ENCODE measurements at regions not wholly inside any gene's neighbourhood (a gene's known extent, or its start where the extent isn't known, plus 50 kb on each side); places are given as distances from the start of the nearest gene placed in this dataset.

- Histone ChIP-seq H3K27ac (ENCODE audit: low read length) (no peak overlapping the region), H3K79me2 (ENCODE audit: low read length) (no peaks in the 10 kb centered on the region), H4K20me1 (ENCODE audit: insufficient read depth, low read depth, low read length) (no peaks in the 10 kb centered on the region), H3K4me3 (ENCODE audit: low read length) (no peak overlapping the region), H2AFZ (ENCODE audit: low read length) (no peak overlapping the region), H3K9ac (ENCODE audit: low read length) (no peak overlapping the region), H3K4me2 (ENCODE audit: low read depth, low read length, poor library complexity, severe bottlenecking) (no peak overlapping the region), H3K9me2 (replicated peaks; ENCODE audit: insufficient read depth, low read length) (no peaks in the 10 kb centered on the region), H3K27me3 (ENCODE audit: low read length) (no peaks in the 10 kb centered on the region), H3K36me3 (ENCODE audit: insufficient read depth, low read length) (no peaks in the 10 kb centered on the region), H3K4me1 (ENCODE audit: low read length) (no peaks in the 10 kb centered on the region), H3K9me3 (ENCODE audit: low read length) (no peaks in the 10 kb centered on the region)
- DNase-seq = no peak
These were observed 559.7 kb downstream of the ZEB2 start for GRCh38 chr2:143960177-143960576.

DNA sequence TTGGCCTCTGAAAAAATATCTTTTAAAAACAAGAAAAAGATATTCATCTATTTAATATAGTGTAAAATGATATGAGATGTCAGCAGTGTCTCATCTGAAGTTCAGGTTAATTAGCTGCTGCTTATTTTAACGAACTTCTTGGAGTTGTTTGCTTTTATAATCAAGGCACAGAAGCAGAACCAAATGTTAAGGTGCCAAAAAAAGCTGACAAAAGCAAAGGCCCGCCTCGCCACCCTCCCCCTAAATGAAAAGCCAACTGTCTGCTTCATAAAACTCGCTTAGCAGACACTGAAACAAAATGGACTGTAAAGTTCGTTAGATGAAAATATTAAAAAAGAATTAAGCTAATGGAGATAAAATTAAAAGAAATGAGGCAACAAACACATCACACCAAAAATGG, 562.6 kb downstream of the ZEB2 start:
- Histone ChIP-seq H2AFZ (ENCODE audit: low read length) (no peak overlapping the region), H3K27ac (ENCODE audit: low read length) (no peak overlapping the region), H3K9me2 (replicated peaks; ENCODE audit: insufficient read depth, low read length) (no peaks in the 10 kb centered on the region), H3K27me3 (ENCODE audit: low read length) (no peaks in the 10 kb centered on the region), H3K4me2 (ENCODE audit: low read depth, low read length, poor library complexity, severe bottlenecking) (no peak overlapping the region), H3K9me3 (ENCODE audit: low read length) (no peaks in the 10 kb centered on the region), H3K4me3 (ENCODE audit: low read length) (no peak overlapping the region), H3K4me1 (ENCODE audit: low read length) (no peaks in the 10 kb centered on the region), H4K20me1 (ENCODE audit: insufficient read depth, low read depth, low read length) (no peaks in the 10 kb centered on the region), H3K9ac (ENCODE audit: low read length) (no peak overlapping the region), H3K36me3 (ENCODE audit: insufficient read depth, low read length) (no peaks in the 10 kb centered on the region), H3K79me2 (ENCODE audit: low read length) (no peaks in the 10 kb centered on the region)
- no peak for DNase-seq

GRCh38 chr2:143955401-143956065, 564.4 kb downstream of the ZEB2 start:
- Histone ChIP-seq H4K20me1 (ENCODE audit: insufficient read depth, low read depth, low read length) (no peaks in the 10 kb centered on the region), H3K9me2 (replicated peaks; ENCODE audit: insufficient read depth, low read length) (no peaks in the 10 kb centered on the region), H3K4me3 (ENCODE audit: low read length) (no peak overlapping the region), H2AFZ (ENCODE audit: low read length) (no peak overlapping the region), H3K36me3 (ENCODE audit: insufficient read depth, low read length) (no peaks in the 10 kb centered on the region), H3K4me2 (ENCODE audit: low read depth, low read length, poor library complexity, severe bottlenecking) (no peak overlapping the region), H3K27me3 (ENCODE audit: low read length) (no peaks in the 10 kb centered on the region), H3K27ac (ENCODE audit: low read length) (no peak overlapping the region), H3K9ac (ENCODE audit: low read length) (no peak overlapping the region), H3K9me3 (ENCODE audit: low read length) (no peaks in the 10 kb centered on the region), H3K79me2 (ENCODE audit: low read length) (no peaks in the 10 kb centered on the region), H3K4me1 (ENCODE audit: low read length) (no peaks in the 10 kb centered on the region)
- DNase-seq = no peak

DNA sequence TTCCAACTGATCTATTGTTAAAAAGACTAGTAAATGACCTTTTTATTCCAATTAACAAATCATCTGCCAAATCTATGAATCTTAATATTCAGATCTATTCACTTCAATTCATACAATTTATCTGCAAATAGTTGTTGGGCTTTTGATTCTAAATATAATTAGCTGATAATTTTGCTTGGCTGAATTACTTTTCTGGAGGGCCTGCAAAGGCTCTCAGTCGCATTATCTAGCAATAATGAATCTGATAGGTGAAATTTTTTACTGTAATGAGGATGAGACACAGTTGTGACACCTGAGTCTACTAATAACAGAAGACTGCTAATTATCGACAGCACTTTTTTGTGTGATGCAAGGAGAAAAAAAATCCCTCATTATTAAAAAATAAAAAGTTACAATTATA, 565.1 kb downstream of the ZEB2 start:
- no peaks in the 10 kb centered on the region for H3K9me3 ChIP-seq (ENCODE audit: low read length)
- H2AFZ ChIP-seq (ENCODE audit: low read length) = no peak overlapping the region
- no peaks in the 10 kb centered on the region for H4K20me1 ChIP-seq (ENCODE audit: insufficient read depth, low read depth, low read length)
- H3K79me2 ChIP-seq (ENCODE audit: low read length) = no peaks in the 10 kb centered on the region
- H3K9ac ChIP-seq (ENCODE audit: low read length) = no peak overlapping the region
- DNase-seq = no peak
- H3K4me1 ChIP-seq (ENCODE audit: low read length) = no peaks in the 10 kb centered on the region
- H3K27me3 ChIP-seq (ENCODE audit: low read length) = no peaks in the 10 kb centered on the region
- H3K36me3 ChIP-seq (ENCODE audit: insufficient read depth, low read length) = no peaks in the 10 kb centered on the region
- no peak overlapping the region for H3K27ac ChIP-seq (ENCODE audit: low read length)
- no peak overlapping the region for H3K4me3 ChIP-seq (ENCODE audit: low read length)
- no peaks in the 10 kb centered on the region for H3K9me2 ChIP-seq (replicated peaks; ENCODE audit: insufficient read depth, low read length)
- no peak overlapping the region for H3K4me2 ChIP-seq (ENCODE audit: low read depth, low read length, poor library complexity, severe bottlenecking)

DNA sequence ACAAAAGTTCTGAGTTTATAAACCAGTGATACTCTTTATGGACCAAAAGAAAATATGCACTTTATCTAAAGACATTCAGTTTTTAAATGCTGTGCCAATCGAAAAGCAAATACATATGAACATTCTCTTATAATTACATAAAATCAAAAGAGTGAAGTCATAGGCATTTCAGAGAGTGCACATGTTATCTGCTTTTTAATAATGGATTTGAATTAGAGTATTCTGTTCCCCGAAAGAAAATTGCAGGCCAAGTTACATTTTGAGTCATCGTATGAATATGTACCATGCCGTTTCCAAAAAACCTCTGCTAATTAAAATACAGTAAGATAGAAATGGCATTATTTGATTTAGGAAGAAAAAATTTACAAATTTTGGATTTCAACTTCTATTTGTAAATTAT, 565.7 kb downstream of the ZEB2 start:
- no peak for DNase-seq
- Histone ChIP-seq H3K4me2 (ENCODE audit: low read depth, low read length, poor library complexity, severe bottlenecking) (no peak overlapping the region), H3K4me3 (ENCODE audit: low read length) (no peak overlapping the region), H2AFZ (ENCODE audit: low read length) (no peak overlapping the region), H3K36me3 (ENCODE audit: insufficient read depth, low read length) (no peaks in the 10 kb centered on the region), H3K79me2 (ENCODE audit: low read length) (no peaks in the 10 kb centered on the region), H3K9me3 (ENCODE audit: low read length) (no peaks in the 10 kb centered on the region), H4K20me1 (ENCODE audit: insufficient read depth, low read depth, low read length) (no peaks in the 10 kb centered on the region), H3K27ac (ENCODE audit: low read length) (no peak overlapping the region), H3K9me2 (replicated peaks; ENCODE audit: insufficient read depth, low read length) (no peaks in the 10 kb centered on the region), H3K27me3 (ENCODE audit: low read length) (no peaks in the 10 kb centered on the region), H3K9ac (ENCODE audit: low read length) (no peak overlapping the region), H3K4me1 (ENCODE audit: low read length) (peaks cover 5% of the 10 kb centered on the region)

DNA sequence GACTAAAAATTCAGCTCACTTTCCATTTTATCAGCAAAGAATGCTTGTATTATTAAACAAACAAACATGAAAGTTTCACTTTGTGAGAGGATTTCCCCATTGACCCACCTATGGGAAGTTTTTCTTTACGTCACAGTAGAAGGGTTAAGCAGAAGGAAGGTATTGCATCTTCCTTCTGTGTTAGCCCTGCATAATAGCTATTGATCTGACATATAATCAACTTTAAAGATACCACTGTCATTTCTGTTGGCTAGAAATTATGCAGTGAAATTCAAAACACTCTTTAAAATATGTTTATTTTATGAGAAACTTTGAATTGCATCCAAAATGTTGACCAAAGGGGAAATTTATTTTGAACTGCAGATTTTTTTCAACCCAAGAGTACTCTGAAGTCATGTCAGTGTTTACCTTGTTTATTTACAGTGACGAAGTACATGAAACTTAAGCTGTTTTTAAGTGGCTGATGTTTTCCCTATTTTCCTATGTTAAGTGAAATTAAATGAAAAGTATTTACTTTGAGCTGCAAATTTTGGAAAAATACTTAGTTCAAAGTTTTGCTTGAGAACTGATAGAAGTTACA, 566.4 kb downstream of the ZEB2 start:
- Histone ChIP-seq H3K9ac (ENCODE audit: low read length) (no peak overlapping the region), H3K4me3 (ENCODE audit: low read length) (no peak overlapping the region), H3K4me1 (ENCODE audit: low read length) (peaks cover 9% of the 10 kb centered on the region), H3K27ac (ENCODE audit: low read length) (no peak overlapping the region), H3K4me2 (ENCODE audit: low read depth, low read length, poor library complexity, severe bottlenecking) (no peak overlapping the region), H2AFZ (ENCODE audit: low read length) (no peak overlapping the region), H3K9me2 (replicated peaks; ENCODE audit: insufficient read depth, low read length) (no peaks in the 10 kb centered on the region), H3K27me3 (ENCODE audit: low read length) (no peaks in the 10 kb centered on the region), H3K9me3 (ENCODE audit: low read length) (no peaks in the 10 kb centered on the region), H3K79me2 (ENCODE audit: low read length) (no peaks in the 10 kb centered on the region), H3K36me3 (ENCODE audit: insufficient read depth, low read length) (no peaks in the 10 kb centered on the region), H4K20me1 (ENCODE audit: insufficient read depth, low read depth, low read length) (no peaks in the 10 kb centered on the region)
- DNase-seq = no peak

DNA sequence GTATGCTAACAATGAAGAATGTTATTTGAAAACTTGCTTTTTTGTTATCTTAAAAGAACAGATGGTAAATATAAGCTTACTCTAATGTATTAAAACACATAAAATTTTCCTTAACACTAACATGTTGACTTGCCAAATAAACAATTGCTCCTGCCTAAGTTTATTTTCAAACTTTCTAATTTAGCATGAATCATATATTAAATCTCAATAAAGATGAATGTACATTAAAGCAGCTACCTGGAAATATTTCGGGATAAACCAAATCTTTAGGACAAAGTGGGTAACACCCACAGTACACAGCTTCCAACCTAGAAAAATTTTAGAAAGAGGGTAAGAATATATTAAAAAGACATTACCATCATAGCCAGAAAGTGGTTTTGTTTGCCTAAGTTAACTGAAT, 567.4 kb downstream of the ZEB2 start:
- Histone ChIP-seq H3K27me3 (ENCODE audit: low read length) (no peaks in the 10 kb centered on the region), H3K9ac (ENCODE audit: low read length) (no peak overlapping the region), H3K4me1 (ENCODE audit: low read length) (peaks cover 9% of the 10 kb centered on the region), H3K4me2 (ENCODE audit: low read depth, low read length, poor library complexity, severe bottlenecking) (no peak overlapping the region), H3K9me2 (replicated peaks; ENCODE audit: insufficient read depth, low read length) (no peaks in the 10 kb centered on the region), H2AFZ (ENCODE audit: low read length) (no peak overlapping the region), H3K27ac (ENCODE audit: low read length) (no peak overlapping the region), H3K36me3 (ENCODE audit: insufficient read depth, low read length) (no peaks in the 10 kb centered on the region), H3K4me3 (ENCODE audit: low read length) (no peak overlapping the region), H3K9me3 (ENCODE audit: low read length) (no peaks in the 10 kb centered on the region), H3K79me2 (ENCODE audit: low read length) (no peaks in the 10 kb centered on the region), H4K20me1 (ENCODE audit: insufficient read depth, low read depth, low read length) (no peaks in the 10 kb centered on the region)
- no peak for DNase-seq

- no peaks in the 10 kb centered on the region for H3K79me2 ChIP-seq (ENCODE audit: low read length)
- peaks cover 9% of the 10 kb centered on the region for H3K4me1 ChIP-seq (ENCODE audit: low read length)
- H3K27ac ChIP-seq (ENCODE audit: low read length) = no peak overlapping the region
- no peak overlapping the region for H3K4me2 ChIP-seq (ENCODE audit: low read depth, low read length, poor library complexity, severe bottlenecking)
- no peak overlapping the region for H2AFZ ChIP-seq (ENCODE audit: low read length)
- H3K9me3 ChIP-seq (ENCODE audit: low read length) = no peaks in the 10 kb centered on the region
- DNase-seq = no peak
- no peak overlapping the region for H3K9ac ChIP-seq (ENCODE audit: low read length)
- no peaks in the 10 kb centered on the region; the same call in 1 of the 2 replicates for H3K36me3 ChIP-seq (ENCODE audit: insufficient read depth, low read length)
- no peaks in the 10 kb centered on the region for H3K27me3 ChIP-seq (ENCODE audit: low read length)
- no peak overlapping the region for H3K4me3 ChIP-seq (ENCODE audit: low read length)
- no peaks in the 10 kb centered on the region for H4K20me1 ChIP-seq (ENCODE audit: insufficient read depth, low read depth, low read length)
- H3K9me2 ChIP-seq (replicated peaks; ENCODE audit: insufficient read depth, low read length) = no peaks in the 10 kb centered on the region
These were observed 569.2 kb downstream of the ZEB2 start for GRCh38 chr2:143950704-143951103.
